ENCODE measurements at regions not wholly inside any gene's neighbourhood (a gene's known extent, or its start where the extent isn't known, plus 50 kb on each side); places are given as distances from the start of the nearest gene placed in this dataset.
A peak's percentile ranks its signal among the peaks of the same experiment; 100 is the strongest.

DNA sequence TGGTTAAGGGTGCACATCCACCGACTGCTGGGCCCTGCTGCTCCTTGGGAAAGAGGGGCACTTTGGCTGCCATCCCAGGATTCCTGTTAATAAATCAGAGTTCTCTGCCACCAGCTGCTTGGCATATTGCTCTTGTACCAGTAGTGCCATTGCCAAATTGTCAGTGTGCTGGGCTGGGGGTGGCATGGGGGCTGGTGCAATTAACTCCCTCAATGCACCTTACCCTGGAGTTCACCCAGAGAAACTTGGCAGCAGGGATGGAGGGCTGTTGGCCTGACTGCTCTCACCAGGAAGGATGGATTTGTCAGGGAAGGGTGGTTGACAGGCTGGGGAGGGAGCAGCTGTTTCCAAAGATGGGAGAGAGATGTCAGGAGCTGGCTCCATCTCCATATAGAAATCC lies 94.6 kb upstream of the SKOR2 start:
- H3K9me3 Mint-ChIP-seq, result peaks cover 8% of the 10 kb centered on the region
- no peak for DNase-seq
- no peaks in the 10 kb centered on the region for H3K36me3 Mint-ChIP-seq (ENCODE audit: low read depth)
- TF ChIP-seq, protein P1, sequence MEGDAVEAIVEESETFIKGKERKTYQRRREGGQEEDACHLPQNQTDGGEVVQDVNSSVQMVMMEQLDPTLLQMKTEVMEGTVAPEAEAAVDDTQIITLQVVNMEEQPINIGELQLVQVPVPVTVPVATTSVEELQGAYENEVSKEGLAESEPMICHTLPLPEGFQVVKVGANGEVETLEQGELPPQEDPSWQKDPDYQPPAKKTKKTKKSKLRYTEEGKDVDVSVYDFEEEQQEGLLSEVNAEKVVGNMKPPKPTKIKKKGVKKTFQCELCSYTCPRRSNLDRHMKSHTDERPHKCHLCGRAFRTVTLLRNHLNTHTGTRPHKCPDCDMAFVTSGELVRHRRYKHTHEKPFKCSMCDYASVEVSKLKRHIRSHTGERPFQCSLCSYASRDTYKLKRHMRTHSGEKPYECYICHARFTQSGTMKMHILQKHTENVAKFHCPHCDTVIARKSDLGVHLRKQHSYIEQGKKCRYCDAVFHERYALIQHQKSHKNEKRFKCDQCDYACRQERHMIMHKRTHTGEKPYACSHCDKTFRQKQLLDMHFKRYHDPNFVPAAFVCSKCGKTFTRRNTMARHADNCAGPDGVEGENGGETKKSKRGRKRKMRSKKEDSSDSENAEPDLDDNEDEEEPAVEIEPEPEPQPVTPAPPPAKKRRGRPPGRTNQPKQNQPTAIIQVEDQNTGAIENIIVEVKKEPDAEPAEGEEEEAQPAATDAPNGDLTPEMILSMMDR (IDR thresholded peaks at IDR 0.05), result no peak
- no peak overlapping the region for H3K4me3 Mint-ChIP-seq
- peaks cover 30% of the 10 kb centered on the region; the same call in 1 of the 2 replicates for H3K4me1 Mint-ChIP-seq (ENCODE audit: low read depth)
- no peak overlapping the region for H3K27ac Mint-ChIP-seq
- H3K27me3 Mint-ChIP-seq (ENCODE audit: insufficient read depth), result 0 out of 2 replicates have a peak, but pooled peaks cover 2% of the 10 kb centered on the region

DNA sequence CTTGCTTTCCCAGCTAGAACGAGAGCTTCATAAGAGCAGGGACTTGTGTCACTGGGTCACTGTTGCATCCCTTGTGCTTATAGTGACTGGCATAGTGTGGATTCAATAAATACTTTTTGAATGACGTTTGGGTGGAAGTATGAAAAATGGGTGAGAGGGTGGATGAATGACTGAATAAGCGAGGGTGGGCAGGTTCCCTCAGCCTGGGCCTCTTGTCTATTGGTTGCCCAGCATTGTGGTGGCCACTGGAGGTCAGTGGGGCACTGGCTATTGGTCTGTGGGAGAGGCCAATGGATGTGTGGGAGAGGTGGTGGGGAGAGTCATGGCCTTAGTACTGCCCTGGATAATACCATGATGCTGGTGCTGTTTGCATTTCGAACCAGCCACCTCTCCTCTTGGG lies 93.8 kb upstream of the SKOR2 start:
- Mint-ChIP-seq H3K4me1 (ENCODE audit: low read depth) (peaks cover 30% of the 10 kb centered on the region; the same call in 1 of the 2 replicates), H3K9me3 (peaks cover 8% of the 10 kb centered on the region), H3K27ac (no peak overlapping the region), H3K4me3 (no peak overlapping the region), H3K27me3 (ENCODE audit: insufficient read depth) (0 out of 2 replicates have a peak, but pooled peaks cover 2% of the 10 kb centered on the region), H3K36me3 (ENCODE audit: low read depth) (no peaks in the 10 kb centered on the region)
- TF ChIP-seq, protein P1 (IDR thresholded peaks at IDR 0.05), result no peak
- DNase-seq, result no peak

DNA sequence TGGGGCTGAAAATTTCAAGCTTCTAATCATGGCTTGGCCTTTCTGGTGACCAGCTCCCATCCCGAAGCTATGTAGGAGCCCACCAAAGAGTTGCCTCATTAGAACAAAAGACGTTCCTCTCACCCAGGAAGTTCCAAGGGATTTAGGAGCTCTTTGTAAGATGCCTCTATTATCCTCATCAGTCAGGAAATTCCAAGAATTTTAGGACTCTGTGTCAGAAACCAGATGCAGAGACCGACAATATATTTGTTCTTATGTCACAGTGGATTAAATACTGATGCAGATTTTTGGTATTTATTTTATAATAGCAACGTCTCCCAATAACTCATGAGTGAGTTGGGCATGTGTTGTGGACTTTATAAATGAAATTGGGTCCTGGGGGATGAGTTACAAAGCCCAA lies 91.8 kb upstream of the SKOR2 start:
- peak; percentile 27 for DNase-seq
- H3K4me3 Mint-ChIP-seq, result no peak overlapping the region
- 0 out of 2 replicates have a peak, but pooled peaks cover 2% of the 10 kb centered on the region for H3K27me3 Mint-ChIP-seq (ENCODE audit: insufficient read depth)
- H3K4me1 Mint-ChIP-seq (ENCODE audit: low read depth), result peaks cover 30% of the 10 kb centered on the region; the same call in 1 of the 2 replicates
- no peaks in the 10 kb centered on the region for H3K36me3 Mint-ChIP-seq (ENCODE audit: low read depth)
- no peak overlapping the region for H3K27ac Mint-ChIP-seq
- peaks cover 8% of the 10 kb centered on the region for H3K9me3 Mint-ChIP-seq
- TF ChIP-seq, protein P1 (IDR thresholded peaks at IDR 0.05), result no peak

DNA sequence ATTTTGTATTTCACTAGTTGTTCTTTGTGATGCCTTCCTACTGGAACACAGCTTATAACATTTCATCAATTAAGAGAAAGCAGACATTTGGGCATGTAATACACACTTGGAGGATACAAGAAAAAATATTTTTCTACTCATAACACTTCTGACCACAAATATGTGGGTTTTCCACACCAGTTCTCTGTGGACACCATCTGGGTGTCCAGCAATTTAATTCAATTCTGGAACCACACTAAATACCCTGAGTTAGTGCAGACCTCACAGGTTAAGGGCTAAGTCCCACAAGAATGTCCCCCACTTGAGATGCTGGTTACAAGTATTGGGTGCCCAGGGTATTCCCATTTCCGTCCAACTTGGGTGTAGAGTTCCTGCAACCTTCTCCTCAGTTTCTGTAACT lies 91.1 kb upstream of the SKOR2 start:
- DNase-seq, result no peak
- H3K9me3 Mint-ChIP-seq, result peaks cover 10% of the 10 kb centered on the region
- peaks cover 3% of the 10 kb centered on the region; the same call in 1 of the 2 replicates for H3K36me3 Mint-ChIP-seq (ENCODE audit: low read depth)
- H3K4me3 Mint-ChIP-seq, result no peak overlapping the region
- TF ChIP-seq, protein P1 (IDR thresholded peaks at IDR 0.05), result no peak
- 0 out of 2 replicates have a peak, but pooled peaks cover 2% of the 10 kb centered on the region for H3K27me3 Mint-ChIP-seq (ENCODE audit: insufficient read depth)
- no peak overlapping the region for H3K27ac Mint-ChIP-seq
- H3K4me1 Mint-ChIP-seq (ENCODE audit: low read depth), result peaks cover 30% of the 10 kb centered on the region; the same call in 1 of the 2 replicates

DNA sequence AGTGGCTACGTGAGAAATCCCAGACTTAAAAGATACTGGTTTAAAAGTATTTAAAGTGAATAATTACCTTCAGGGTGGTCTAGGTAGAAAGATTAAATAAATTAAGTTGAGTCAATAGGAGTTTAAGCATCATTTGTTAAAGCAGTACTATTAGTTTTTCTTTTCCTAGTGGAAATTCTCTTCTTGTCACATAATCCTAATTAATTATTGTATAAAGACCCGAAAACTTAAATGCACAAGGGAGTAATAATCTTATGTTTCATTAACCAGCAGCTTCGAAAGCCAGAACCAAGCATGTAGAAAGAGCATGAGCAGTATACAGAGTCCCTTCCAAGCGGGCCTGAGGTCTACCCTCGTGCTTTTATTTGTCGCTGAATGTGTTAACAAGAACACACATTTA lies 90.2 kb upstream of the SKOR2 start:
- TF ChIP-seq, protein P1 (IDR thresholded peaks at IDR 0.05), result no peak
- no peak for DNase-seq
- peaks cover 30% of the 10 kb centered on the region; the same call in 1 of the 2 replicates for H3K4me1 Mint-ChIP-seq (ENCODE audit: low read depth)
- H3K27ac Mint-ChIP-seq, result no peak overlapping the region
- H3K27me3 Mint-ChIP-seq (ENCODE audit: insufficient read depth), result 0 out of 2 replicates have a peak, but pooled peaks cover 2% of the 10 kb centered on the region
- peaks cover 5% of the 10 kb centered on the region; the same call in 1 of the 2 replicates for H3K36me3 Mint-ChIP-seq (ENCODE audit: low read depth)
- no peak overlapping the region for H3K4me3 Mint-ChIP-seq
- peaks cover 9% of the 10 kb centered on the region for H3K9me3 Mint-ChIP-seq

All from HFFc6 (cell line).